HG03432 (cell line): ENCODE measurements at regions not wholly inside any gene's neighbourhood (a gene's known extent, or its start where the extent isn't known, plus 50 kb on each side); places are given as distances from the start of the nearest gene placed in this dataset.

ENCODE experiments used
- ATAC-seq: cut with Tn5 transposase; IDR thresholded peaks from one replicate; pipeline ENCODE4 v1.9.1; 2021; ENCODE audit warnings: mild to moderate bottlenecking, moderate library complexity; ENCODE audit not compliant: unreplicated experiment

DNA sequence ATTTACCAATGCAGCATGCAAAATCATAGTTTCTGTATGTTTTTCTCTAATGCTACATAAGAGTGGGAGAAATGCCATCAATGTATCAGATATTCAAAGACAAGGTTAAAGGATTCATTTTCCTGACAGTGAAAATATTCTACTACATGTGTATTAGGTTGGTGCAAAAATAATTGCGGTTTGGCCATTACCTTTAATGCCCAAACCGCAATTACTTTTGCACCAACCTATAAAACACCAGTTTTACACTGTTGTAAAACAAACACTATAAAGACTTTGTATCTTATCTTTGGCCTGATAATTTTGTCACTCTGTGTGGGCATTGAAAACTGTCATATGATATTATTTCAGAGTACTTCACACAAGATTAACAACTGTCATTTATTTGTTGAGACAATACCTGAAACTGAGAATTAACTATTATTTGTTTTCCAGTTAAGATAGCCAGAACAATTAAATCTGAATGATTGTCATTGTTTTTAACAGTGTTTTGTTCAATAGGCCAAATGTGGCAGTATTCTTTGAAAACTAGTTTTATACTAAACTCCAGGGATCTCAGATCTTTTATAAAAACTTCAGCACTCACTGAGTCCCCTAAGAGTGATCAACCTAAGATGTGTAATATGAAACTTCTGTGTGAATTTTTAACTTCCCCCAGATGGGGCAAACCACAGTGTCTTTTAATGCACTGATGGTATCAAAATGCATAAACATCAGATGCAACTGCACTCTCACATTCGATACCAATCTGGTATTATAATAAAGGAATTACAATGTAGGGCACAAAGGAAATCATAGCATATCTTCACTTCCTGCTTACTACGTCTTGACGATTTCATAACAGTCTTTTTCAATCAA, 53.8 kb upstream of the FBN2 start:
- ATAC-seq, result no peak

GRCh38 chr5:128596071-128596470, 58.0 kb upstream of the FBN2 start:
- ATAC-seq, result no peak

GRCh38 chr5:128597156-128597555, 59.1 kb upstream of the FBN2 start:
- no peak for ATAC-seq

- no peak for ATAC-seq
Measured at GRCh38 chr5:128613128-128613527, 75.1 kb upstream of the FBN2 start.

DNA sequence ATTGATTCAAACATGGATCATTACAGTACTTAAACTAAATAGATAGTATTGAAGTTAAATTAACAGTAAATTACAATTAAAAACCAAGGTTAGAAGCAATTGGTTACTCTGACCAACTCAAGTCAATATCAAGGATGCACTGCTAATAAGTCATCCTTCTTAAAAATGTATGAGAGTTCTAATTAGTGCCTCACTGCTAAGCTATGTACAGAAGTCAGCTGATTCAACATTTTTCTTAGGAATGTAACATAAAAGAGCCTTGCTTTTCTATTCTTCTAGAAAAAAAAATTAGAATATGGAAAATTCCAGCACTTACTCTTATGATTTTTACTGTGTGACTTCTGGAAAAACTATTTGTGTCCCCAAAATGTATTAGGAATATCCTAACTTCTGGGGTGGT, 75.7 kb upstream of the FBN2 start:
- no peak for ATAC-seq

DNA sequence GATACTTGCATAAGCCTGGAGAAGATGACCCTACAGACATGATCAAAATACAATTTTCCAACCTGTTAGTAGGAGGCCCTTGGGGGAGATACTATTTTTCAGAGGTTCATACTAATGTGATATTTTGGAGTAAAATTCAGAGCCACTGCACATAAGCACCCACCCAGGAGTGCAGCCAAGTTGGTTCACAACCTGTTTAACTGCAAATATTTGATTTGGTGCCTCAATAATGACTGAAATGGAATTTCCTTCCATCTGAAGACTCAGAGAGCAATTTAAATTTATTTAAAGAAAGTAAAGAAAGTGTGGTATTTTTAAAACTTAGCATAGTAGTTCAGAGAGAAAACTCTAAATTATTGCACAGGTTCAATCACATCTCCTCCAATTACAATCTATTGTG, 77.5 kb upstream of the FBN2 start:
- no peak for ATAC-seq

DNA sequence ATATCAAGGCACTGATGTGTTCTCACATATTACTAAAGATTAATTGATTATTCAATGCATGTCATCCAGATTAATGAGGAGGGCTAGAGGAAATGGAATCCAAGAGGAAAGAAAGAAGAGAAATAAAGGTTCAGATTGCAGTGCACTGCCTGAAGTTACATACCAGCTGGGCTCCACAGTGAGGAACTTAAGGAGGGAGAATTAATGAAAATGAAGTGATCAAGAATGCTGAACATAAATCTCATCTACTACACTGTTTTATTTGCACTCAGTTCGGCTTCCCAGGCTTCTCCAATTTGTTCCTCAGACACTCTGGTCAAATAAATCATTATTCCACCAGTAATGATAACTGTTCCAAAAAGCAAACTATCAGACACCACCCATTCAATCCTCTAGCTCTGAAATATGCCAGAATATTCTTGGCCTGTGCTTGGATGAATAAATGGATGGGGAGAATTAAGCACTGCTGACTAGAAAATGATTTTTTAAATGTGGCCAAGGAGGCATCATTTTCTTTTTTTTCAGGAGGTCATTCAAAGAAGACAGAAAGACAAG, 88.6 kb upstream of the FBN2 start:
- ATAC-seq, result no peak

GRCh38 chr5:128627939-128628338, 89.9 kb upstream of the FBN2 start:
- ATAC-seq, result no peak

- no peak for ATAC-seq
Measured at GRCh38 chr5:128629157-128629556, 91.1 kb upstream of the FBN2 start.

DNA sequence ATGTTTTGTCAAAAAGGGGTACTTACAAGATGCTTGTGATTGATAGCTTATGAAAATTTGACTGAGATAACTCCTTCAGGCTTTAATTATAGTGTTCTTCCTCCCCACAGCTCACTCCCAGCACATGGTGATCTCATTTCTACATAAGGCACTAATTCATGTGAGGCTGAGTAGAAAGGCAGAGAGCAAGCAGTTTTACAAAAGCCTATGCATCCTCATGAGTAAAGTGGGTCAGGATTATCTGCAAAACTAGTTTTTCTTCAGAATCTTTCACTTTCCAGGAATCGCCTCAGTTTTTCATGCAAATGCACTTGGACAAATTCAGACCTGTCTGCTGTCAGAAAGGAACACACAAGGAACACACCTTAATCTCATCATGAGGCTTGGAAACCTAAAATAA, 92.1 kb upstream of the FBN2 start:
- ATAC-seq, result no peak

DNA sequence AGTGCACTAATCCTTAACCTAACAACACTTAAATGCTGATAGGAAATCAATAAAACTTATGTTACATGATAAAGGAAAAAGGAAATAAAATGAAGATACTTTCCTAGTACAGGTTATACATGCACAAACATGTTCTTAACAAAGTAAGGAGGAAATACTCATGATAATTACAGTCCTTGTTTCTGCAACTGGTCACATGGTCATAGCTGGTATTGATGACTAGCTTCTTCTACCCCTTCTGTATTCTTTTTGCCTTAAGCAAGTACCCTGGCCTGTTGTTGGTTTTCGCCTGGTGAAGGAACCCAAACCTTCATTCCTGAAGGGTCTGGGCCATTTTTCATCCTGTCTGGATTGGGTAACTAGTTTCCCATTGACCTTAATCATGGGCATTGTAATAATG, 93.7 kb upstream of the FBN2 start:
- ATAC-seq, result no peak

DNA sequence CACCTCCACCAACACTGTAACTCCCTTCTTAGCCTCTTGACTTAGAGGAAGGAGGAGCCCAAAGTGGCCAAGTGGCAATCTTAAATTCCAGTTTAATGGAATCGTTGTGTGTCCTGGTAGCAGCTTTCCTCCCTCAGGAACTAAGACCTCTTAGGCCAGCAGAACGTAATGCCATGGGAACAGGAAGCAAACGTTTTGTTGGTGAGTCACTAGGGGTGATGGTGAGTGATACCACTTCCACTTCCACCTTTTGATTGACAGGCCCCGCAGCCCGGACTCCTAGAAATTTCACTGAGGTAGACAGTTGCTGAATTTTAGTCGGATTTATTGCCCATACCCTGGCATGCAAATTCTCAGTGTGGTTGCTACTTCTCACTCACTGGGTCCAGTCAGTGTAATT, 94.2 kb upstream of the FBN2 start:
- ATAC-seq, result no peak

DNA sequence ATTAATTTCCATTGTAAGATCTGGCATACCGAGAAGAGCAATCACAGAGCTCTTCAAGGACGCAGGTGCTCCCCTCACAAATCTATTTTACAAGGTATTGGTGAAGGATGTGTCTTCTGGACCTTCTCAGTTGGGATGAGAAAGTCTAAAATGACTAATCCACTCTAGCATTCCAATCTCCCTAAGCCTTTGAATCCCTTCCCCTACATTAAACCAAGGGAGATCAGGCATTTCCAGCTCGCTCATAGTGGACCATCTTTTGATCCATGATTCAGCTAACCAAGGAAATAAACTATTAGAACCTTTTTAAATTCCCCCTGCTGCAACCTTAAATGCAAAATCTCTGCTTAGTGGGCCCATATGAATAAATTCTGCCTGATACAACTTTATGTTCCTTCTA, 95.9 kb upstream of the FBN2 start:
- ATAC-seq, result no peak

- no peak for ATAC-seq
Measured at GRCh38 chr5:128635379-128635778, 97.3 kb upstream of the FBN2 start.

DNA sequence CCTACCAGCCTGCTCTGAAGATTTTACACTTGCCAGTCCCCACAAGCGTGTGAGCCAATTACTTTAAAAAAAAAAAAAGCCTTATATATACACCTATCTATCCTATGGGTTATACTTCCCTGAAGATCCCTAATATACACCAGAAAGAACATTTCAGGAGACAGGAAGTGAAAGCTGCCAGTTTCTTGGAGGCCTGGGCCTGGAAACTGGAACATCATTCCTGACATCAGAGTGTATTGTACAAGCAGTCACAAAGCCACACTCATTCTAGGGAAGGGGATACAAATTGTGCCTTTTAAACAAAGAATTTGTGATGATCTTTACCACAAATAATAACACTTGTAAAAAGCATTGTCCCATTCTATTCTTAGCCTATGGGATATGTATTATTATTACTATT, 98.3 kb upstream of the FBN2 start:
- no peak for ATAC-seq

- ATAC-seq, result no peak
Measured at GRCh38 chr5:128637031-128637430, 99.0 kb upstream of the FBN2 start.

- no peak for ATAC-seq
Measured at GRCh38 chr5:128641861-128642260, 103.8 kb upstream of the FBN2 start.

DNA sequence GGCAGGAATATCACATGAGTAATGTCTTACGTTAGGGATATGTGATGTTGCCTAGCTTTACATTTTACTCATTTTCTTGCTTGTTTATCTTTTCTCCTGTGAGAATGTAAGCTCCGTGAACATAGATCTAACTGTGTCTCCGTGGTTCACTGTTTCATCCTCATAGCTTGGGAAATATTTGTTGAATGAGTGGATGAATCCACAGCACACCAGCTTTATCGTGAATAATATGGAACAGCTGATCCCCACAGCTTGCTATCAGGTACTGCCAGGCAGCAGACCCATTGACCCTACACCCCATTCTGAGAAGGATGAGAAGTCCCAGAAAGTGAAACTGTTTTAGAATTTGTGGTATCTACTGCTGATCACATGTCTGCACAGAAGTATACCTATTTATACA, 106.8 kb upstream of the FBN2 start:
- peak; percentile 65 for ATAC-seq

GRCh38 chr5:128645581-128645980, 107.5 kb upstream of the FBN2 start:
- ATAC-seq, result no peak

GRCh38 chr5:128646176-128646575, 108.1 kb upstream of the FBN2 start:
- no peak for ATAC-seq

DNA sequence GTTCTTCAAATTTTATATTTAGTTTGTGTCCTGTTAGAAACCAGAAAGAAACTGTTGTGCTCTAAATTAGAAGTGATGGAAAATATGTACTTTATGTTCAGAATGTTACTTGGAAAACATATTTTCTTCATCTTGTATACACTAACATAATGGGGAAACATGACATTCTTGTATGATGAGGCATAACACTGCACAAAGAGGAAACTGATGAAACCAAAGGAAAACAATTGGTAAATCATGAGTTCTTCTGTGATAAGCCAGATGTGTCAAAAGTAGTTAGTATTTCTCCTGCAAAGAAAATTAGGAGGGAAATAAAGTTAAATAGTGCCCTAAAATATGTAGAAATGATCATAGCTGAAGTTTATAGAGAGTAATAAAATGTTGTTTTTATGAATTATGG, 111.1 kb upstream of the FBN2 start:
- no peak for ATAC-seq

DNA sequence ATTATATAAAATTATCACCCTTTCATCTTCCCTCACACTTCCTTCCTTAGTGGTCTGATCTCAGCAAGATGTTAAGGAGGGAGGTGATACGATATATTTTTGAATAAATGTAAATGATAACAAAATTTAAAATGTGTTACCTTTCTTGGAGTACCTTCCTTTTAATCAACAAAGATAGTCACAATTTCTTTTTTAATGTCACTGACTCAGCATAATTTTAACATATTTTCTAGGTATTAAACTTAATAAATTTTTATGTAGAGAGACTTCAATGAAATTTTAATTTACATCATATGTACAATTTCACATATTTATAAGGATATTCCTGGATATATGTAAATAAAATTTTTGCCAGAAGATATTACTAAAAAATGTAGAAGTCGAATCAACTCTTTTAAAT, 125.0 kb upstream of the FBN2 start:
- ATAC-seq, result no peak
